ENCODE measurements at regions not wholly inside any gene's neighbourhood (a gene's known extent, or its start where the extent isn't known, plus 50 kb on each side); places are given as distances from the start of the nearest gene placed in this dataset.

DNA sequence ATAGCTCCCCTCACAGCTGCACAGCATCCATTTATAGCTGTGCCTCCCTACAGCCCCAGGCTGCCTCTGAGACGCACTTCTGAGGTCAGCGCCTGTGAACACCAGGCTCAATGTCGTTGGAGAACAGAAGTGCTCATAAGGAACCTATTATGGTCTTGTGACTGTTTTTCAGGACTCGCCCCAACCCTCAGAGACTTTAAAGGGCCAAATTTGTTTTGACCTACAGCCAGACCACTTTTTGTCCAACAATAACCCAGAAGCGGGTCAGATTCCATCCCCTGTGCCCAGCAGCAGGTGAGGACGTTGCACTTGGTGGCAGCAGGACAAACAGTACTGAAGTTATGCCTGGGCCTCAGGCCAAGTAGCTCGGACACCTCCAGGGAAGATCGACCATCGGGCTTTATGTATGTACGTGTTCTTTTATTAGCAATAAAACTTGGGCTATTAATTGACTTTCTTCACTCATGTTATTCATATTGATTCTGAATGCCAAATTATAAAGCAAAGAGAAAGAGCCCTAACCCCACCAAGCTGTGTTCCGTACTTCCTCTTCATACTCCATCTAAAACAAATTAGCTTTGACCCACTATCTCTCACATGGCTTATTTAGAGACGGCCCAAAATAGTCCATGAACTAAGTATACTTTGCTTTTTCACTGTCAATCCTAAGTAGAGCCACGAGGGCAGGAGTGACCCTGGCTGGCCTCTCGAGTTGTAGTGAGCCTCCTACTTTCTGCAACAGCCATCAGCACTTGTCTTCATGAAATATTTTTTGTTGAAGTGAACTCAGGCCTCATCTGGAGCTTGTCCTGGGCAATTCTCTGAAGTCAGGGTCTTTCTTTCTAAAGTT is 92.3 kb upstream of the PAX6 start:
- TF ChIP-seq, protein P1, sequence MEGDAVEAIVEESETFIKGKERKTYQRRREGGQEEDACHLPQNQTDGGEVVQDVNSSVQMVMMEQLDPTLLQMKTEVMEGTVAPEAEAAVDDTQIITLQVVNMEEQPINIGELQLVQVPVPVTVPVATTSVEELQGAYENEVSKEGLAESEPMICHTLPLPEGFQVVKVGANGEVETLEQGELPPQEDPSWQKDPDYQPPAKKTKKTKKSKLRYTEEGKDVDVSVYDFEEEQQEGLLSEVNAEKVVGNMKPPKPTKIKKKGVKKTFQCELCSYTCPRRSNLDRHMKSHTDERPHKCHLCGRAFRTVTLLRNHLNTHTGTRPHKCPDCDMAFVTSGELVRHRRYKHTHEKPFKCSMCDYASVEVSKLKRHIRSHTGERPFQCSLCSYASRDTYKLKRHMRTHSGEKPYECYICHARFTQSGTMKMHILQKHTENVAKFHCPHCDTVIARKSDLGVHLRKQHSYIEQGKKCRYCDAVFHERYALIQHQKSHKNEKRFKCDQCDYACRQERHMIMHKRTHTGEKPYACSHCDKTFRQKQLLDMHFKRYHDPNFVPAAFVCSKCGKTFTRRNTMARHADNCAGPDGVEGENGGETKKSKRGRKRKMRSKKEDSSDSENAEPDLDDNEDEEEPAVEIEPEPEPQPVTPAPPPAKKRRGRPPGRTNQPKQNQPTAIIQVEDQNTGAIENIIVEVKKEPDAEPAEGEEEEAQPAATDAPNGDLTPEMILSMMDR (IDR thresholded peaks at IDR 0.05; ENCODE audit: low read depth, low read length) = no peak
- TF ChIP-seq POLR2A (IDR thresholded peaks at IDR 0.05; ENCODE audit: extremely low read depth, insufficient read length) = no peak
- TF ChIP-seq, protein P2, sequence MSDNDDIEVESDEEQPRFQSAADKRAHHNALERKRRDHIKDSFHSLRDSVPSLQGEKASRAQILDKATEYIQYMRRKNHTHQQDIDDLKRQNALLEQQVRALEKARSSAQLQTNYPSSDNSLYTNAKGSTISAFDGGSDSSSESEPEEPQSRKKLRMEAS (IDR thresholded peaks at IDR 0.05; ENCODE audit: low read depth, low read length) = no peak

All from NB4 (cell line).